ENCODE measurements at regions not wholly inside any gene's neighbourhood (a gene's known extent, or its start where the extent isn't known, plus 50 kb on each side); places are given as distances from the start of the nearest gene placed in this dataset.
"Not testable (repeated sequence)": the region's sequence is repeated elsewhere in the genome, so short reads cannot be mapped to it uniquely, and the experiment has no call there.

DNA sequence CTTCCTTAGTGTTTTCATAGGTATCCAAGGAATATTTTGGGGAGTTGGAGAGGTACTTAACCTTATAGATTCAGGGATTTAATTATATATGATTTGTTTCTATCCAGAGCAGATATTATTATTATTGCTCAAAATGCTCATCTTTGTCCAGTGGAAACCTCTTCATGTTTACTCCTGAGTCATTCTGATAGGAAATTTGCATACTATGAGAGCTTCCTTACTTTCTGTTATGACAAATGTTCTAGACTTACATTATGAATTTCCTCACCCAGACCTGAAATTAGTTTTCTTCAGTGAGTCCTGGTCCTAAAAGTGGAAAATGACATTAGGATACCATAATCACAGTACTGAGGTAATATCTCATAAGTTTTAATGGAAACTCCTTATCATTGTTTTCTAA, 57.5 kb upstream of the PLPPR5 start:
- no peak overlapping the region for H3K27ac ChIP-seq
- no peak for TF ChIP-seq CTCF (IDR thresholded peaks at IDR 0.05)
- intact Hi-C loops (cut with DNase I): no loop called here
- no peak for DNase-seq
- ATAC-seq: no peak
- no peaks in the 10 kb centered on the region for H3K4me1 ChIP-seq
- H3K36me3 ChIP-seq (ENCODE audit: insufficient read depth in 1 of 2, low read depth in 1 of 2): no peaks in the 10 kb centered on the region
- H3K27me3 ChIP-seq (ENCODE audit: insufficient read depth in 3 of 3, low read length in 2 of 3): no peaks in the 10 kb centered on the region
- H3K9me3 ChIP-seq: no peaks in the 10 kb centered on the region
- no peak overlapping the region for H3K4me3 ChIP-seq

- intact Hi-C loops (cut with DNase I): no loop called here
- Histone ChIP-seq H3K4me1 (no peaks in the 10 kb centered on the region), H3K36me3 (ENCODE audit: insufficient read depth in 1 of 2, low read depth in 1 of 2) (no peaks in the 10 kb centered on the region), H3K27me3 (ENCODE audit: insufficient read depth in 3 of 3, low read length in 2 of 3) (no peaks in the 10 kb centered on the region), H3K27ac (no peak overlapping the region), H3K4me3 (no peak overlapping the region), H3K9me3 (no peaks in the 10 kb centered on the region)
- 41 to 50% (median 48%) methylated on average over 3 of the region's 3 CpGs for WGBS, 3 donors
- TF ChIP-seq CTCF (IDR thresholded peaks at IDR 0.05): no peak
- ATAC-seq (no peak), DNase-seq (no peak)
Measured at GRCh38 chr1:99069146-99069545, 64.5 kb upstream of the PLPPR5 start.

DNA sequence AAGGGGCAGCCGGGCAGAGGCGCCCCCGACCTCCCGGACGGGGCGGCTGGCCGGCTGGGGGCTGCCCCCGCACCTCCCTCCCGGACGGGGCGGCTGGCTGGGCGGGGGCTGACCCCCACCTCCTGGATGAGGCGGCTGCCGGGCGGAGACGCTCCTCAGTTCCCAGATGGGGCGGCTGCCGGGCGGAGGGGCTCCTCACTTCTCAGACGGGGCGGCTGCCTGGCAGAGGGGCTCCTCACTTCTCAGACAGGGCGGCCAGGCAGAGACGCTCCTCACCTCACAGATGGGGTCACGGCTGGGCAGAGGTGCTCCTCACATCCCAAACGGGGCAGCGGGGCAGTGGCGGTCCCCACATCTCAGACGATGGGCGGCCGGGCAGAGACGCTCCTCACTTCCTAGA, 73.9 kb upstream of the PLPPR5 start:
- ATAC-seq; H3K4me3 ChIP-seq; H3K27ac ChIP-seq; H3K27me3 ChIP-seq (ENCODE audit: insufficient read depth in 3 of 3, low read length in 2 of 3); intact Hi-C loops (cut with DNase I); H3K9me3 ChIP-seq; H3K4me1 ChIP-seq; H3K36me3 ChIP-seq (ENCODE audit: insufficient read depth in 1 of 2, low read depth in 1 of 2): not testable (repeated sequence)
- whole genome bisulfite sequencing, 3 donors: 95 to 98% (median 96%) methylated on average over 25 to 31 of the region's 31 CpGs
- peak in 1 of 2 donors; percentile 47 for DNase-seq

GRCh38 chr1:99082366-99082765, 77.7 kb upstream of the PLPPR5 start:
- Histone ChIP-seq H3K9me3 (peaks cover 2% of the 10 kb centered on the region), H3K27ac (no peak overlapping the region), H3K36me3 (ENCODE audit: insufficient read depth in 1 of 2, low read depth in 1 of 2) (no peaks in the 10 kb centered on the region), H3K4me1 (no peaks in the 10 kb centered on the region), H3K4me3 (no peak overlapping the region), H3K27me3 (ENCODE audit: insufficient read depth in 3 of 3, low read length in 2 of 3) (no peaks in the 10 kb centered on the region)
- ATAC-seq: no peak
- 31 to 40% (median 36%) methylated on average over 2 of the region's 2 CpGs for WGBS, 3 donors
- intact Hi-C loops (cut with DNase I): no loop called here
- TF ChIP-seq CTCF (IDR thresholded peaks at IDR 0.05): no peak
- DNase-seq: no peak

DNA sequence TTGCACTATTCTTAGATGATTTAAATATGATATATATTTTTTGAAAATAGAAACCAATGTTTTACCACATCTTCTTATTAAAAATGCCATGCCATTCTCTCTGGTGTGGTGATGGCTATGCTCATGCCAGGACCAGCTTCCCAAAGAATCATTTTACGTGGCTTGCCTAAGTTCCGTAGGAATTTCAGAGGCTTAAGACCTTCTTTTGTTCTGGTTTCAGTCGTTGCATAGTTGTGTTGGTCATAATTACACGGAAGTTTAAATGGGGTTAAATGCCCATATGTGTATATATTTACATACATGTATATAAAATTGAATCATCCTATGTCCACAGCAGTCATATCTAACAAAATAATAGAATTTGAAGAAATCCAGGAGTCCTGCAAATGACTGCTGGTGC, 78.7 kb upstream of the PLPPR5 start:
- no peak overlapping the region for H3K27ac ChIP-seq
- no peaks in the 10 kb centered on the region for H3K4me1 ChIP-seq
- H3K9me3 ChIP-seq: no peaks in the 10 kb centered on the region
- no peak for TF ChIP-seq CTCF (IDR thresholded peaks at IDR 0.05)
- no peaks in the 10 kb centered on the region for H3K27me3 ChIP-seq (ENCODE audit: insufficient read depth in 3 of 3, low read length in 2 of 3)
- intact Hi-C loops (cut with DNase I): no loop called here
- ATAC-seq (no peak), DNase-seq (no peak)
- no peaks in the 10 kb centered on the region for H3K36me3 ChIP-seq (ENCODE audit: insufficient read depth in 1 of 2, low read depth in 1 of 2)
- no peak overlapping the region for H3K4me3 ChIP-seq
- 27 to 36% (median 31%) methylated on average over 4 of the region's 4 CpGs for WGBS, 3 donors
